GM12892 (cell line): ENCODE measurements at regions not wholly inside any gene's neighbourhood (a gene's known extent, or its start where the extent isn't known, plus 50 kb on each side); places are given as distances from the start of the nearest gene placed in this dataset.
A peak's percentile ranks its signal among the peaks of the same experiment; 100 is the strongest.
"Not testable (repeated sequence)": the region's sequence is repeated elsewhere in the genome, so short reads cannot be mapped to it uniquely, and the experiment has no call there.

Source experiments
- DNase-seq: peaks from one replicate; pipeline ENCODE4 v3.0.0; 2011; ENCODE audit not compliant: insufficient read length
- FAIRE-seq: peaks from 2 replicates; lab custom pipeline; 2011; peaks lifted over from hg19 to GRCh38; lab: Jason Lieb, UNC
- POLR2A ChIP-seq: IDR thresholded peaks from 2 replicates; pipeline ENCODE4 v1.6.1; 2011; ENCODE audit warnings: low read depth, low read length, control low read depth
- POLR2AphosphoS5 ChIP-seq: IDR thresholded peaks from 2 replicates; pipeline ENCODE4 v1.6.1; 2011; ENCODE audit warnings: low read depth, low read length, control low read depth
- TAF1 ChIP-seq: IDR thresholded peaks from 2 replicates; pipeline ENCODE4 v1.6.1; 2011; ENCODE audit warnings: low read depth, mild to moderate bottlenecking, control low read depth, low read length, borderline replicate concordance

GRCh38 chr12:96112733-96113132, 77.3 kb upstream of the LTA4H start:
- no peak for DNase-seq
- FAIRE-seq, result no peak
- no peak for TF ChIP-seq POLR2AphosphoS5
- no peak for TF ChIP-seq TAF1
- TF ChIP-seq POLR2A, result no peak

DNA sequence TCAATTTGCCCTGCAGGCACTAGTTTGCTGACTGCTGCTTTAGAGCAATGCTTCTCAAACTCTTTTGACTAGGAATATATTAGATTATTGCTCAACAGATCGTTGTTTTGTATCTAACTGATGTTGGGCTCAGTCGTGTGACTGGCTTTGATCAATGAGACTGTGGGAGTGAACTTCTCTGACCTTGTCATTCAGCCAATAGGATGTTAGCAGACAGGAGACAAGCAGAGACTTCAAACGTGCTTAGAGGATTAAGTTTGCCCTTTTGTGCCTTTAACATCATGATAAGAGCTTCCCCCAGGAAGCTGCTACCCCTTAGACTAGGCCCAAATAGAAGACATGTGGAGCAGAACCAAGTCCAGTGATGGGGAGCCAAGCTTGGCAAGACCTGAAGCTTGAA, 76.7 kb upstream of the ELK3 start:
- DNase-seq (no peak), FAIRE-seq (no peak)
- no peak for TF ChIP-seq POLR2A
- no peak for TF ChIP-seq POLR2AphosphoS5
- no peak for TF ChIP-seq TAF1

DNA sequence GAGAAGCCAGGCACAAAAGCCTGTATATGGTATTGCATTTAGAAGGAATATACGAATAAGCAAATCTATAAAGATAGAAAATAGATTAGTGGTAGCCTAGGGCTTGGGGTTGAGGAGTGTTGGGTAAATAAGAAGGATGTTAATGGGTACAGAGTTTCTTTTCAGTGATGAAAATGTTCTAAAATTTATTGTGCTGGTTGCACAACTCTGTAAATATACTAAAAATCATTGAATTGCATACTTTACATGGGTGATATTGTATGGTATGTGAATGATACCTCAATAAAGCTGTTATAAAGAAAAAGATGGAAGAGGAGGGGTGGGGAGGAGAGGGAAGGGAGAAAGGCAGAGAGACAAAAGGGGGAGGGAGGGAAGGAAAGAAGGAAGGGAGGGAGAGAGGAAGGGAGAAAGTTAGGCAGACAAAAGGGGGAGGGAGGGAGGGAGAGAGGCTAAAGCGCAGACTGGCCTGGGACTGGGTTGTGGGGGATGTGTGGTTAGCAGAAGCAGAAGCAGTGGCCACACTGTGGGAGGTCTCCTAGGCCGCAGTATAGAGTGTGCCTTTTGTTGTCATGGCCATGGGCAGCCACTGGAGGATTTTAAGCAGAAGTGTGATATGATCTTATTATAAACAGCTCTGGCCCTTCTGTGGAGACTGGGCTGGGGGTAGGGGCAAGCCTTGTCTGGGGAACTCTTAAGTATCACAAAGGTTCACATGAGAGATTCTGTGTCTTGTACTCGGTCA, 73.6 kb upstream of the ELK3 start:
- no peak for TF ChIP-seq POLR2A
- no peak for TF ChIP-seq TAF1
- TF ChIP-seq POLR2AphosphoS5, result no peak
- DNase-seq (peak; percentile 31), FAIRE-seq (peak; percentile 88)

DNA sequence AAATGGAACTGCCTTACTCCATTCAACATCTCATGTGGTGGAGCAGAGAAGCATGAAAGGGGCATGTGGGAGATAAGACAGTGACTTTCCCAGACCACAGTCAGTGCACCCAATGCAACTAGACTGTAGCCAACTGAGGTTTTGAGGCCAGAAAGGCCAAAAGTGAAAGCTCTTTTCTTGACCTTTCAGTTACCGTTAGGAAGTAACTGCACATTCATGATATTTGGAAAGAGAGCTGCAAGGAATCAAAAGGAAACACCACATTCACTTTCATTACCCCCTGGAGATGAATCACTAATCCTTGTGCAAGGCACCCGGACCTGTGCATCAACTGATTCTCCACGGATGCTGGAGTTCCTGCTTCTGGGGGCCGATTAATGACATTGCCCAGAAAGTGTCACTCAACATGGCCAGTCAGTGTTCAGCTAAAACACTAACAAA, 72.9 kb upstream of the ELK3 start:
- DNase-seq (no peak), FAIRE-seq (no peak)
- TF ChIP-seq POLR2A (no peak), TAF1 (no peak), POLR2AphosphoS5 (no peak)

GRCh38 chr12:96128292-96128691, 65.9 kb upstream of the ELK3 start:
- DNase-seq, result not testable (repeated sequence)
- peak; percentile 53 for FAIRE-seq

- DNase-seq (no peak), FAIRE-seq (no peak)
- TF ChIP-seq TAF1 (no peak), POLR2A (no peak)
Observed at GRCh38 chr12:96130396-96131059, 63.6 kb upstream of the ELK3 start.

DNA sequence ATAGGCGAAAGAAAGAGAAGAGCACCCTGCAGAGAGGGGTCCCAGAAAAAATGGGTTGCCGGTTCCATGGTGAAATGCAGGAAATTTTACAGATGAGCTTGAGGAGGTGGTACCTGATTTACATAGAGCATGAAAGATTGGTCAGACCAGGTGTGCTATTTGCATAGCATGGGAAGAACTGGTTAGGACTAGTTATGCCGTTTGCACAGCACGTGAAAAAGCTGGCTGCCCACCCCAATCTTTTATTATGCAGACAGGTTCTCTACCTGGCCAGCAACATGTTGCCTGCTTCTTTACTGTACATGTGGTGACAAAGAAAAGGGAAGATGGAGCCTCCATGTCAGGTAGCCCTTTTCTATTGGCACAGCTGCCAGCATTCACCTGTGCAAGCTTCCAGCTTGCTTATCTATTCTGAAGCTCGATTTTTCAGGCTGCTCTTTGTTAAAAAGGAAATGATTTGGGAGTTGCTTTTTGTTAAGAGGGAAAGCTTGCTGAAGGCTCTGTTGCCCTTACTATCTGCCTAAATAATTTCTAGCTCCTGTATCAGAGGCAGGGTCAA, 62.9 kb upstream of the ELK3 start:
- FAIRE-seq (no peak), DNase-seq (no peak)
- TF ChIP-seq POLR2AphosphoS5, result no peak
- no peak for TF ChIP-seq POLR2A
- no peak for TF ChIP-seq TAF1

DNA sequence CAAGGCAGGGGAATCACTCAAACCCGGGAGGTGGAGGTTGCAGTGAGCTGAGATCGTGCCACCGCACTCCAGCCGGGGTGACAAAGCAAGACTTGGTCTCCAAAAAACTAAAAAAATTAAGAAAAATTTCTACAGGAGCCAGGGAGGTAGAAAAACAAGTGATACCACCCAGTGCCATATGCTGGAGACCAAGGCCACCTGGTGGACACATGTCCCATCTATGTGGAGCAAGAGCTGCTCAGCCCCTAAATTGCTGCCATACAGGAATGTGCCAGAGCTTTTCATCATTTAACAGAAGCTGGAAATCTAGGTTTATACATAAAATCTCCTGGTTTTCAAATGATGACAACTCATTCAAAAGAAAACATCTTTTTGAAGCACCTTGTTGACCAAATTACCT, 61.4 kb upstream of the ELK3 start:
- FAIRE-seq (no peak), DNase-seq (no peak)
- no peak for TF ChIP-seq POLR2AphosphoS5
- no peak for TF ChIP-seq POLR2A

DNA sequence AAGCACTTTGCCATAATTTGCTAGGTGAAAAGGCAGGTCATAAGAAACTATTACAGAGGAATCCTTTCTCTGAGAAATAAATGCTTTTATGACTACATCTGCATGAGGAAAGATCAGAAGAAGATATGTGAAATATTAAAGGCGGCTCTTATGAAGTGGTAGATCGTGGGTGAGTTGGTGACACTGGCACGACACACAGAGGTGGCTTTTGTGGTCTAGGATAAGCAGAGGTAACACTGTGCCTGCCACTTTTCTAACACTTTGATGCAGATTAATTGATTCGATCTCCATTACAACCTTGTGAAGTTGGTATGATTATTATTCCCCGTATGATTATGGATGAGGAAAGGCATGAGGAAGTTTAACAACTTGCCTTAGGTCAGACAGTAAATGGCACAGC, 60.0 kb upstream of the ELK3 start:
- FAIRE-seq (no peak), DNase-seq (no peak)
- TF ChIP-seq POLR2AphosphoS5 (no peak), POLR2A (no peak), TAF1 (no peak)

GRCh38 chr12:96136161-96136560, 58.0 kb upstream of the ELK3 start:
- DNase-seq (no peak), FAIRE-seq (no peak)
- no peak for TF ChIP-seq TAF1
- TF ChIP-seq POLR2AphosphoS5, result no peak
- no peak for TF ChIP-seq POLR2A

DNA sequence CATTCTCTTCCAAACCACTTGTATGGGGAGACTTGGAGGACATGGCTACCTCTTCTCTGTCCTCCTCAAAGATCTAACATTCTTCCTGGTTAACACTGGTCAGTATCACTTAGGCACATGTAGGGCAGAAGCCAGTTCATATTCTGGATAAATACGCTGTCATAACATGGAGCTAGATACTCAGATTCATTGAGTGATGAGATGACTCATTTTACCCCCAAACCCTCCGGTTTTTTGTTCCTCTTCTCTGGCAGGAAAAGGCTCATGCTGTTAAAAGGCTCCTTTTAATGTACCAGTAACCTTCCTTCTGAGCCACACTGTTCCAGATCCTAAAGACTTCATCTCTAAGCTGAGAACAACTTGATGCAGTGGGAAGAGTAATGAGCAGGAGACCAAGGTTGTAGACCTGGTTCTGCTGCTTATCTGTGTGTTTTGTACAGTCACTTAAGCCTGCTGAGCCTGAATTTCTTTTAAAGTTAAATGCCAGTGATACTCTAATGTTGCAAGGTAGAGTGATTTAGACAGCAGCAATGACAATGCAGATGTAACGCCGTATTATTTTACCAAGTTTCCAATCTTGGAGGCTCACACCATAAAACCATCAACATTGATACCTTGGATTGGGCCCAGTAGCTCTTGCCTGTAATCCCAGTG, 57.3 kb upstream of the ELK3 start:
- no peak for DNase-seq
- FAIRE-seq, result no peak
- TF ChIP-seq TAF1 (no peak), POLR2AphosphoS5 (no peak), POLR2A (no peak)

DNA sequence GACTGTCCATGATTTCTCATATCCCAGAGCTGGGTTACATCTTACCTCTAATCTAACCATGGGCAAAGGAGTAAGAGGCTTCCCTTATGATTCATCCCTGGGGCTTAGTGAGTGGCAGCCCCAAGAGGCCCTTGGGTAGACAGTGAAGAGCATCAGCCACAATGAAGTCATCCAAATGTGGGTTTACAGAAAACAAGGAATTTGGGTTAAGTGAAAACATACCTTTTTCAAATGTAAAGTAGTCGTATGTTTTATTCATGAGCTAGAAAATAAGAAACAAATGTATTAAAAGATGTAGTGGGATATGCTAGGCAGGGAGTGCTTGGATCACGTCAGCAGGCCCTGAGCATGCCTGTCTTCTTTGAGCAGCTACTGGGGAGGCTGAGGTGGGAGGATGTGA, 54.0 kb upstream of the ELK3 start:
- DNase-seq (no peak), FAIRE-seq (no peak)
- TF ChIP-seq TAF1 (no peak), POLR2A (no peak), POLR2AphosphoS5 (no peak)

GRCh38 chr12:96141216-96141912, 52.8 kb upstream of the ELK3 start:
- FAIRE-seq, result no peak
- no peak for TF ChIP-seq POLR2AphosphoS5
- no peak for TF ChIP-seq POLR2A
- TF ChIP-seq TAF1, result no peak
- DNase-seq, result no peak
